Calu3 (cell line): ENCODE measurements at regions not wholly inside any gene's neighbourhood (a gene's known extent, or its start where the extent isn't known, plus 50 kb on each side); places are given as distances from the start of the nearest gene placed in this dataset.
A peak's percentile ranks its signal among the peaks of the same experiment; 100 is the strongest.
"Not testable (repeated sequence)": the region's sequence is repeated elsewhere in the genome, so short reads cannot be mapped to it uniquely, and the experiment has no call there.

Experiments
- BruUV-seq: library from RNA; stranded (reverse); fragments of 400-500 nt; replicated peaks from 2 replicates; lab custom pipeline; 2021; lab: Mats Ljungman, UMichigan
- CTCF ChIA-PET: fragments of 300-600 bp; sonication (Branson Sonifier 250); formaldehyde crosslinking; loops from one replicate; lab custom pipeline; 2022; ENCODE audit warnings: antibody characterized with exemption; lab: Charles Lee
- DNase-seq: peaks from one replicate; pipeline ENCODE4 v3.0.0; 2022
- H3K27ac Mint-ChIP-seq: one replicate; pipeline ENCODE4 v1.8.0; 2022; ENCODE audit warnings: mixed read lengths; ENCODE audit not compliant: unreplicated experiment
- H3K27me3 Mint-ChIP-seq: one replicate; pipeline ENCODE4 v1.8.0; 2022; ENCODE audit warnings: mixed read lengths; ENCODE audit not compliant: unreplicated experiment
- H3K36me3 Mint-ChIP-seq: one replicate; pipeline ENCODE4 v1.8.0; 2022; ENCODE audit warnings: mild to moderate bottlenecking, moderate library complexity, mixed read lengths; ENCODE audit not compliant: insufficient read depth, unreplicated experiment
- H3K4me1 Mint-ChIP-seq: one replicate; pipeline ENCODE4 v1.8.0; 2022; ENCODE audit warnings: mild to moderate bottlenecking, low read depth, mixed read lengths; ENCODE audit not compliant: unreplicated experiment
- H3K4me3 Mint-ChIP-seq: one replicate; pipeline ENCODE4 v1.8.0; 2022; ENCODE audit warnings: mild to moderate bottlenecking, low read depth, moderate library complexity, mixed read lengths; ENCODE audit not compliant: unreplicated experiment
- H3K9me3 Mint-ChIP-seq: one replicate; pipeline ENCODE4 v1.8.0; 2022; ENCODE audit warnings: low read depth, mixed read lengths; ENCODE audit not compliant: unreplicated experiment
- intact Hi-C: fragments of 100-400 bp; cut with micrococcal nuclease; formaldehyde crosslinking; loops from one replicate; pipeline ENCODE4 v1.10.0; 2022; ENCODE audit not compliant: unreplicated experiment
- TF ChIP-seq, protein P1 (sequence below): fragments of 200-600 bp; IDR thresholded peaks from one replicate; pipeline ENCODE4 v1.8.0; 2022; ENCODE audit warnings: antibody characterized with exemption; ENCODE audit not compliant: unreplicated experiment

DNA sequence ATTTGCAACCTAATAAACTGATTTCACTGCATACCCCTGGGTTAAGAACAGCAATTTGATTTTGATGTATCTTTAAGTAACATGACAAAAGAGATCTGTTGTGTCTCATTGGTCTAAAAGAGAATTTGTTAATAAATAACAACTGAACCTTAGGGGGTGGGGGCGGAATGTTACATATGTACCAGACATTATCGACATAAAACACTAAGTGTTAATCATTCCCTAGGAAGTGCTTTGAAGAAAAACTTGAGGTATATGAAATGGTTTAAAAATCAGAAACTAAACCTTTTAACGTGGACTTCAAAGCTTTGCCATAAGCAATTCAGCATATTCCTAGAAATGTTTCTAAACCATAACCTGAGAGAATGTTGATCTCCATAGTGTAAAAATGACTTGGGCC lies 88.5 kb upstream of the GPR89A start:
- CTCF ChIA-PET, H3K9me3 Mint-ChIP-seq, BruUV-seq, H3K27ac Mint-ChIP-seq, intact Hi-C loops, DNase-seq, H3K4me3 Mint-ChIP-seq, H3K36me3 Mint-ChIP-seq: not testable (repeated sequence)
- peaks cover 59% of the 10 kb centered on the region for H3K27me3 Mint-ChIP-seq
- H3K4me1 Mint-ChIP-seq, result peaks cover 16% of the 10 kb centered on the region

- H3K27ac Mint-ChIP-seq, H3K9me3 Mint-ChIP-seq, CTCF ChIA-PET, H3K36me3 Mint-ChIP-seq, BruUV-seq, H3K4me3 Mint-ChIP-seq, H3K4me1 Mint-ChIP-seq, intact Hi-C loops: not testable (repeated sequence)
- peak; percentile 40 for DNase-seq
- H3K27me3 Mint-ChIP-seq, result peaks cover 26% of the 10 kb centered on the region
- TF ChIP-seq, protein P1, sequence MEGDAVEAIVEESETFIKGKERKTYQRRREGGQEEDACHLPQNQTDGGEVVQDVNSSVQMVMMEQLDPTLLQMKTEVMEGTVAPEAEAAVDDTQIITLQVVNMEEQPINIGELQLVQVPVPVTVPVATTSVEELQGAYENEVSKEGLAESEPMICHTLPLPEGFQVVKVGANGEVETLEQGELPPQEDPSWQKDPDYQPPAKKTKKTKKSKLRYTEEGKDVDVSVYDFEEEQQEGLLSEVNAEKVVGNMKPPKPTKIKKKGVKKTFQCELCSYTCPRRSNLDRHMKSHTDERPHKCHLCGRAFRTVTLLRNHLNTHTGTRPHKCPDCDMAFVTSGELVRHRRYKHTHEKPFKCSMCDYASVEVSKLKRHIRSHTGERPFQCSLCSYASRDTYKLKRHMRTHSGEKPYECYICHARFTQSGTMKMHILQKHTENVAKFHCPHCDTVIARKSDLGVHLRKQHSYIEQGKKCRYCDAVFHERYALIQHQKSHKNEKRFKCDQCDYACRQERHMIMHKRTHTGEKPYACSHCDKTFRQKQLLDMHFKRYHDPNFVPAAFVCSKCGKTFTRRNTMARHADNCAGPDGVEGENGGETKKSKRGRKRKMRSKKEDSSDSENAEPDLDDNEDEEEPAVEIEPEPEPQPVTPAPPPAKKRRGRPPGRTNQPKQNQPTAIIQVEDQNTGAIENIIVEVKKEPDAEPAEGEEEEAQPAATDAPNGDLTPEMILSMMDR, result peak; percentile 30
Measured at GRCh38 chr1:145513017-145513416, 87.6 kb upstream of the NBPF20 start.

- H3K4me1 Mint-ChIP-seq, H3K4me3 Mint-ChIP-seq, DNase-seq, H3K9me3 Mint-ChIP-seq, H3K27ac Mint-ChIP-seq, CTCF ChIA-PET, BruUV-seq, H3K27me3 Mint-ChIP-seq, H3K36me3 Mint-ChIP-seq, intact Hi-C loops: not testable (repeated sequence)
Measured at GRCh38 chr1:145508053-145508452, 82.7 kb upstream of the NBPF20 start.

DNA sequence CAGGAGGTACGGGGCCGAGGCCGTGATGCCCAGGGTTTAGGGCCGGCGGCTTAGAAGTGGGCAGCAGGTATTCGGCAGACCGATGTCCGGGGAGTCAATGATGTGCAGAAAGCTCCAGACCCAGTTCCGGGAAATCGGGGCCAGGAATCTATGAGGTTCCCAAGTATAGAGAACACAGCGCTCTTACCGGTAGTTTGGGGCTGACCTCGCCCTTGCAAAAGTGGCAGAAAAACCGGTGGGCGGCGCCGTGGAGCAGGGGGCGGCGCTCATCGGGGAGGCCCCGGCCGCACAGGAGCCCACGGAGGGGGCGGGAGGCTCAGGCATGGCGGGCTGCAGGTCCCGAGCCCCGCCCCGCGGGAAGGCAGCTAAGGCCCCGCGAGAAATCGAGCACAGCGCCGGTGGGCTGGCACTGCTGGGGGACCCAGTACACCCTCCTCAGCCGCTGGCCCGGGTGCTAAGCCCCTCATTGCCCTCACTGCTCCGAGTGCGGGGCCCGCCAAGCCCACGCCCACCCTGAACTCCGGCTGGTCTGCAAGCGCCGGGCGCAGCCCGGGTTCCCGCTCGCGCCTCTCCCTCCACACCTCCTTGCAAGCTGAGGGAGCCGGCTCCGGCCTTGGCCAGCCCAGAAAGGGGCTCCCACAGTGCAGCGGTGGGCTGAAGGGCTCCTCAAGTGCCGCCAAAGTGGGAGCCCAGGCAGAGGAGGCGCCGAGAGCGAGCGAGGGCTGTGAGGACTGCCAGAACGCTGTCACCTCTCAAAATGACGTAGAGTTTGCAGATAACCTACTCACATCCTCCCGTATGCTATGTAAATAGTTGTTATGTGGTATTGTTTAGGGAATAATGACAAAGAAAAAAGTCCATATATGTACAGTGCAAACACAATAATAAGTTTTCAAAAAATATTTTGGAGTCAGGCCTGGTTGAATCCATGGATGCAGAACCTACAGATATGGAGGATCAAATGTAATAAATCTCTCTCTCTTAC lies 80.6 kb upstream of the NBPF20 start:
- CTCF ChIA-PET, H3K27me3 Mint-ChIP-seq, H3K4me3 Mint-ChIP-seq, H3K36me3 Mint-ChIP-seq, H3K9me3 Mint-ChIP-seq, H3K27ac Mint-ChIP-seq, H3K4me1 Mint-ChIP-seq, BruUV-seq, intact Hi-C loops, DNase-seq: not testable (repeated sequence)

- H3K27ac Mint-ChIP-seq, BruUV-seq, intact Hi-C loops, H3K4me3 Mint-ChIP-seq, H3K9me3 Mint-ChIP-seq, H3K4me1 Mint-ChIP-seq, CTCF ChIA-PET, DNase-seq, H3K36me3 Mint-ChIP-seq, H3K27me3 Mint-ChIP-seq: not testable (repeated sequence)
Measured at GRCh38 chr1:145504834-145505413, 79.5 kb upstream of the NBPF20 start.

GRCh38 chr1:145504310-145504709 lies 78.9 kb upstream of the NBPF20 start:
- DNase-seq, H3K36me3 Mint-ChIP-seq, H3K9me3 Mint-ChIP-seq, intact Hi-C loops, H3K27me3 Mint-ChIP-seq, BruUV-seq, H3K27ac Mint-ChIP-seq, CTCF ChIA-PET, H3K4me3 Mint-ChIP-seq, H3K4me1 Mint-ChIP-seq: not testable (repeated sequence)

- H3K36me3 Mint-ChIP-seq, DNase-seq, H3K4me3 Mint-ChIP-seq, intact Hi-C loops, H3K27ac Mint-ChIP-seq, H3K27me3 Mint-ChIP-seq, CTCF ChIA-PET, H3K4me1 Mint-ChIP-seq, H3K9me3 Mint-ChIP-seq, BruUV-seq: not testable (repeated sequence)
Measured at GRCh38 chr1:145500251-145500650, 74.8 kb upstream of the NBPF20 start.

DNA sequence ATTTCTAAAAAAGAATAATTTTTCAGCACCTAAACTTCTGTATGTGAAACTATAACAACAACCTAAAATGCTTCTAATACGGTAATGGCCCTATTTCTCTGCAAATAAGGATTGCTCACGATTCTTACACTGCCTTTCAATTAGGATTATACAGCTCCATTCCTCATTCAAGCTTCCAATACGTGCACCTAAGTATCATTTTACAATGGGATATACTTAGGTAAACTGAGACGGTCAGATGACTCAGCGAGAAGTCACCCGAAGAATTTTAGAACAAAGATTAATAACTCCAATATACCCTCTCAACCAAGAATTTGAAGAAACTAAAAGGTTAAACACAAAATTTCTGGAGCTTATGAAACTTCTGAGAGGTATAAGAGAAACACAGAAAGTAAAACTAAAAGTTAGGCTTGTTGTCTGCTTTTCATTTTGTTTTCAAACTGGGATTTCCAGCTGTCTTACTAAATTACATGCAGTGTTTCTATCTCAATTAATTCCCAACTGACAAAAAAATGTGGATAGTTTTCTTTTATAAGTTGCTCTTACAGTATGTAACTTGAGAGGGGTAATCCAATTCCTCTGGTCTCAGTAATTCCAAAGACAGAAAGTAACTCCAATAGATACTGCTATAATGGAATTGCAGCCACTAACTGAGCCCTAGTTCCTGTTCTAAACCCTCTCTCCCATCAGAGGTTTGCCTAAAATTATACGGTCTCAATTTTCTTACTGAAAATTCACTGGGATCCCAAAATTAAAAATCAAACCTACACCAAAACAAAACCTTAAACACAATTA lies 69.9 kb upstream of the NBPF20 start:
- H3K27me3 Mint-ChIP-seq, H3K4me1 Mint-ChIP-seq, H3K9me3 Mint-ChIP-seq, H3K27ac Mint-ChIP-seq, H3K36me3 Mint-ChIP-seq, intact Hi-C loops, H3K4me3 Mint-ChIP-seq, BruUV-seq, CTCF ChIA-PET, DNase-seq: not testable (repeated sequence)
